GM19395 (cell line): ENCODE measurements at regions not wholly inside any gene's neighbourhood (a gene's known extent, or its start where the extent isn't known, plus 50 kb on each side); places are given as distances from the start of the nearest gene placed in this dataset.
"Not testable (repeated sequence)": the region's sequence is repeated elsewhere in the genome, so short reads cannot be mapped to it uniquely, and the experiment has no call there.

Experiments
- ATAC-seq: cut with Tn5 transposase; IDR thresholded peaks from one replicate; pipeline ENCODE4 v1.9.1; 2021; ENCODE audit warnings: mild to moderate bottlenecking, moderate library complexity; ENCODE audit not compliant: unreplicated experiment

- ATAC-seq, result no peak
Measured at GRCh38 chr4:72942565-72942964, 127.0 kb downstream of the COX18 start.

- no peak for ATAC-seq
Measured at GRCh38 chr4:72938516-72938915, 131.0 kb downstream of the COX18 start.

- ATAC-seq, result no peak
Measured at GRCh38 chr4:72935462-72935861, 134.1 kb downstream of the COX18 start.

DNA sequence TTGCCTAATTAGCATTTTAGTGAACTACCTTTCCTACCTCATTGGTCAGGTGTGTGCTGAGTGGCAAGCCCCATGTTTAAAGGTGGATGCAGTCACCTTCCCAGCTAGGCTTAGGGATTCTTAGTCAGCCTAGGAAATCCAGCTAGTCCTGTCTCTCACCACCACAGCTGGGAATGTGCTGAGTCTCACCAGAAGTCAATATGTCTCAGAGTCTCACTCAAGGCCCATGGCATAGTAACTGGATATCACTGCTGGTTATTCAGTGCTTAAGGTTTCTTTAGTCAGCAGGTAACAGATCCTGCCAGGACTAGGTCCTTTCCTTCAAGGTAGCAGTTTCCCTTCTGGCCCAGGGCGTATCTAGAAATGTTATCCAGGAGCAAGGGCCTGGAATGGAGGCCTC lies 136.5 kb downstream of the COX18 start:
- ATAC-seq, result no peak

DNA sequence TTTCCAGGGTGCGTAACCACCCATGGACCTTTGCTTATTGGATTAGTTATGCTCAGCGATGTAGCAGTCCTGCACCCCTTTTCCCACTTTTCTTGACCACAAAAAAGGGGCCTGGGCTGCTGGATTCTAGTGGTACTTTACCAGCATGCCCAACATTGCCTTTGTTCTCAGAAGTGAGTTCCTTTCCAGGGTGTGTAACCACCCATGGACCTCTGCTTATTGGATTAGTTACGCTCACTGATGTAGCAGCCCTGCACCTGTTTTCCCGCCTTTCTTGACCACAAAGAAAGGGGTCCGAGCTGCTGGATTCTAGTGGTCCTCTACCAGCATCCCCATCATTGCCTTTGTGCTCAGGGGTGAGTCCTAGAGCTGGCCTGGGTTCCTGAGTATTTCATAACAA lies 138.2 kb downstream of the COX18 start:
- ATAC-seq, result no peak

- ATAC-seq, result not testable (repeated sequence)
Measured at GRCh38 chr4:72929596-72930274, 139.8 kb downstream of the COX18 start.

GRCh38 chr4:72924814-72925213 lies 144.7 kb downstream of the COX18 start:
- ATAC-seq, result no peak

GRCh38 chr4:72919937-72920336 lies 149.6 kb downstream of the COX18 start:
- ATAC-seq, result no peak

GRCh38 chr4:72919464-72919863 lies 150.1 kb downstream of the COX18 start:
- no peak for ATAC-seq

DNA sequence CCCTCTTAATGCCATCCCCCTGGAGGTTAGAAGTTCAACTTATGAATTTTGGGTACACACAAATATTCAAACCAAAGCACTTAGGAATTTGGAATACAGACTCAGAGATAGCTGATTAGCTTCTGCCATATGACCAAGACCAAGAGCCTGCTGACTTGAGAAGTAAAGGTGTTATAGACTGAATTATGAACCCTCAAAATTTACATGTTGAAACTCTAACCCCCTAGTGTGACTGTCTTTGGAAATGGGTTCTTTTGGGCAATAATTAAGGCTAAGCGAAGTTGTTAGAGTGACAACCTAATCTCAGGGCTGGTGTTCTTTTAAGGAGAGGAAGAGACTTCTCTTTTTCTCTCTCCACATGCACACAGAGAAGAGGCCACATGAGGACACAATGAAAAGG lies 151.2 kb downstream of the COX18 start:
- no peak for ATAC-seq

DNA sequence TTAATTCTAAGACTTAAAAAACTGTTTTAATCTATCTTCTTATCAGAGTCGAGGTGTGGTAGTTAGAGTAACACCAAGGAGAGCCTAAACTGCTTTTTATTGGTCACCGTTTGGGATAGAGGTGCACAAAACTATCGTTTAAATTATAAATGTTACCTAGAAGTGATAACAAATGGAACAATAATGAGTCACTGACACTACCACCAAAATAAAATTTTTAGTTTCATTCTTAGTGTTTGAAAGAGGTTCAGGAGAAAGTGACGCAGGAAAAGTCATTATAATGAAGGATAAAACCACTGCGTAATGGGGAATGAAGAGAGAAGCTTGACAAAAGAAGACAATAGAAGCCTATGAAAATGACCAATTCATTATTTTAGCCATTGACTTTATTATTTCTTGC lies 158.2 kb downstream of the COX18 start:
- ATAC-seq, result no peak

- ATAC-seq, result no peak
Measured at GRCh38 chr4:72909461-72909860, 160.1 kb downstream of the COX18 start.

GRCh38 chr4:72902354-72902753 lies 167.2 kb downstream of the COX18 start:
- ATAC-seq, result no peak

DNA sequence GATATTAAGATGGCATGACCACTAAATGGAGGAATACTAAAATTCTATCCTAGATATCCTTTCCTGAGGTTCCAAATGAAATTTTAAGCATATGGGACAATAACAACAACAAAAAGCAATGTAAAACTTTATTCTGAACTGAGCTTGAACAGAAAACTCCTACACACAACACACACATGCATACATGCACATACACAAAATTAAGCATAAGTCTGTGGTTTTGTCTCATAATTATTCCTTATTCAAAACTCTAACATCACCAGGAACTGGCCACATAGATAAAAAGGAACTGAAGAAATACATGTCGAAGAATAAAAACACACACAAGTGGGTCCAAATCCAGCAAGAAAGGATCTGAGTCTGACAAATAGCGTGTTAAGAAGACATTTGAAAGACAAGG lies 168.0 kb downstream of the COX18 start:
- no peak for ATAC-seq

DNA sequence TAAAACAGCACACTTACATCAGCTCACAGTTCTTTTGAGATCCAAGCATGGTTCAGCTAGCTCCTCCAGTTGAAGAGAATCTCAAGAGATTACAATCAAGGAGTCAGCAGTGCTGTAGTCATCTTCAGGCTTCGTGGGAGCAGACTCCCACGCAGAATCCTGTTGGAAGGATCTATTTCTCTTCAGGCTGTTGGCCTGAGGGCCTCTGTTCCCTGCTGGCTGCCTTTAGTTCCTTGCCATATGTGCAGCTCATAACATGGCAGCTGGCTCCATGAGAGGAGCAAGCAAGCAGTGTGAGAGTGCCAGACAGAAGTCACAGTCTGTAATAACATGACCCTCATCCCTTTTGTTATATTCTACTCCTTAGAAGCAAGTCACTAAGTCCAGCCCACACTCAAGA lies 168.6 kb downstream of the COX18 start:
- ATAC-seq, result no peak

DNA sequence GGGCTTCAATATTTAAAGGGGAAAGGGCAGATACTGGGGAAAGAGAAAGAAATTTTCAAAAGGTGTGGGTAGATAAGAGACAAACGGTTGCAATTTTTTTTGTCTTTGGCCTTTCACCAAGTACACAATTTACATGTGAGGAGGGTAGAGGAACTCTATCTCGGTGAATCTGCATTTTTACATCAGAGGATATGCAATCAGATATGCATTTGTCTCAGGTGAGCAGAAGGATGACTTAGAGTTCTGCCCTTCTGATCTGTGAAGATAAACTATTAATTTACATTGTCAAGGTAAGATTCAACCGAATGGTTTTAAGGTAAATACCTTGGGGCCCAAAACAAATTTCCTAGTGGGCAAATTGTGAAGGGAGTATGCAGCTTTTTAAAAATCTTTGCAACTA lies 169.9 kb downstream of the COX18 start:
- ATAC-seq, result no peak

- no peak for ATAC-seq
Measured at GRCh38 chr4:72899214-72899613, 170.3 kb downstream of the COX18 start.

DNA sequence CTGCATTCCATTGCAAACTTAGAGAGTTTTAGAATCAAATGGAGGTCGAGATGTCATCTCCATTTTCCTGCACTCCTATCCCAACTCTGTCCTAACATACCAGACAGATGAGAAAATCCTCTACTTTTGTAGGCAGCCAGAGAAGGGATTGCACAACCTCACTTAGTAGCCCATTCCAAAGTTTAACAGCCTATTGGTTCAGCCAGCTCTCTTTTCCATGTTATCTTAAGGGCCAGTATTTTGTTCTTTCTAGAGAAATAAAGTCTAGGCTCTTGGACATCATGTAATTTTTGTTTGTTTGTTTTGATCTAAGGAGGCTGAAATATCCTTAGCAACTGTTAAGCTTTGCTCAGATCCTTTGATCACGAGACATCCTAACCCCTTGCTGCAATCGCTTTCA lies 173.0 kb downstream of the COX18 start:
- ATAC-seq, result no peak

DNA sequence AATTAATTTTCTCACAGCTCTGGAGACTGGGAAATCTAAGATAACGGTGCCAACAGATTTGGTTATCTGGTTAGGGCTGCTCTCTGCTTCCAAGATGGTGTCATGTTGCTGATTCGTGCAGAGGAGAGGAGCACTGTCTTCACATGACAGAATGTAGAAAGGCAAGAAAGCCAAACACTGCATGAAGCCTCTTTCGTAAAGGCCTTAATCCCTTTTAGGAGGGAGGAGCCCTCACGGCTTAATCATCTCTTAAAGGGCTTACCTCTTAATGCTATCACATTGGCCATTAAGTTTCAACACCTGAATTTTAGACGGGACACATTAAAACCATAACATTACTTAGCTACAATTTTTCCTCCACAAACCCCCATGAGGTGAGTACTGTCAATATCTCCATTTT lies 174.1 kb downstream of the COX18 start:
- ATAC-seq, result no peak

- ATAC-seq, result no peak
Measured at GRCh38 chr4:72893354-72894066, 176.0 kb downstream of the COX18 start.

GRCh38 chr4:72888331-72888730 lies 181.2 kb downstream of the COX18 start:
- ATAC-seq, result no peak

- no peak for ATAC-seq
Measured at GRCh38 chr4:72887152-72887551, 182.4 kb downstream of the COX18 start.

DNA sequence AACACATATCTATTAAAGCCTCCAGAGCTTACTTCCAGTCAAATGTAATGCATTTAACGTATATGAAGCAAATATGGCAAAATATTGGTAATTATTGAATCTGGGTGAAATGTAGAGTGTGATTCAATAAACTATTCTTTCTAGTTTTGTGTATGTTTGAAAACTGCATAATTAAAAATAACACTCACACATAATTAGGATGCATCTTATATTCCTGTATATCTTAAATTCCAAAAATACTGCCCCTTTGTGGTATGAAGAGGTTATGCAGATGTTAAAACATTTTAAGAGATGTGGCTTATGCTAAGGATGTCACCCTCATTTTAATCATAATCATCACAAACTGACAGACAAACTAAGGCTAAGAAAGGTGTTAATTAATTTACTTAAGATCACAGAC lies 182.9 kb downstream of the COX18 start:
- no peak for ATAC-seq
